Tibial artery (tissue), 4 donors: ENCODE measurements at regions not wholly inside any gene's neighbourhood (a gene's known extent, or its start where the extent isn't known, plus 50 kb on each side); places are given as distances from the start of the nearest gene placed in this dataset.

ENCODE experiments used
- DNase-seq, 2 donors: peaks; one replicate each; pipeline ENCODE4 v3.0.0-alpha.2; 2019
- H3K27ac ChIP-seq, 2 donors: fragments of 200-600 bp; sonication (generic) in 1 of 2; 1 replicate in 1 of 2; 2 replicates in 1 of 2; pipeline ENCODE4 v1.5.1; 2018 to 2019; ENCODE audit warnings: mild to moderate bottlenecking in 1 of 2
- H3K27me3 ChIP-seq, 2 donors: fragments of 200-600 bp; sonication (generic) in 1 of 2; one replicate each; pipeline versions ENCODE4 v1.5.1 to v1.6.0; 2016 to 2019
- H3K36me3 ChIP-seq, 3 donors: fragments of 200-600 bp; sonication (generic) in 2 of 3; one replicate each; pipeline ENCODE4 v1.5.1; 2016 to 2019; ENCODE audit warnings: mild to moderate bottlenecking in 2 of 3
- H3K4me1 ChIP-seq, 4 donors: fragments of 200-600 bp; sonication (generic) in 2 of 4; 1 replicate in 3 of 4; 2 replicates in 1 of 4; pipeline ENCODE4 v1.5.1; 2016 to 2019
- H3K4me3 ChIP-seq, 2 donors: fragments of 200-600 bp; sonication (generic) in 1 of 2; 1 replicate in 1 of 2; 2 replicates in 1 of 2; pipeline ENCODE4 v1.5.1; 2018 to 2019; ENCODE audit warnings: mild to moderate bottlenecking in 2 of 2
- H3K9me3 ChIP-seq, 3 donors: fragments of 200-600 bp; sonication (generic) in 1 of 3; one replicate each; pipeline ENCODE4 v1.5.1; 2016 to 2019
- CTCF ChIP-seq, 2 experiments: fragments of 200-600 bp in 1 of 2; fragments of 450-650 bp in 1 of 2; IDR thresholded peaks; one replicate each; pipeline ENCODE4 v1.5.1; 2017 to 2019; ENCODE audit warnings: antibody characterized with exemption in 2 of 2, mild to moderate bottlenecking in 1 of 2, moderate library complexity in 1 of 2
- intact Hi-C: fragments of 100-400 bp; cut with DNase I; formaldehyde crosslinking; loops from one replicate; pipeline ENCODE4 v1.15.0; 2023; ENCODE audit warnings: low total_unique reads

GRCh38 chr5:89349246-89349980 lies 466.4 kb upstream of the MEF2C start:
- intact Hi-C loops, result no loop called here
- Histone ChIP-seq H3K4me1 (peaks cover 0 to 19% (median 0%) of the 10 kb centered on the region in 4 donors), H3K27me3 (no peaks in the 10 kb centered on the region), H3K27ac (no peak overlapping the region), H3K36me3 (no peaks in the 10 kb centered on the region), H3K9me3 (no peaks in the 10 kb centered on the region), H3K4me3 (no peak overlapping the region)
- no peak for TF ChIP-seq CTCF (IDR thresholded peaks at IDR 0.05)
- DNase-seq, result no peak

- H3K9me3 ChIP-seq, result no peaks in the 10 kb centered on the region
Measured at GRCh38 chr5:89346573-89346972, 463.6 kb upstream of the MEF2C start.

GRCh38 chr5:89343666-89344065 lies 460.7 kb upstream of the MEF2C start:
- Histone ChIP-seq H3K9me3 (no peaks in the 10 kb centered on the region), H3K36me3 (no peaks in the 10 kb centered on the region), H3K4me1 (peaks cover 0 to 33% (median 2%) of the 10 kb centered on the region in 4 donors), H3K4me3 (no peak overlapping the region), H3K27me3 (no peaks in the 10 kb centered on the region), H3K27ac (no peak overlapping the region)
- DNase-seq, result no peak
- no peak for TF ChIP-seq CTCF (IDR thresholded peaks at IDR 0.05)
- intact Hi-C loops, result no loop called here

More at GRCh38 chr5:89346573-89346972, 463.6 kb upstream of the MEF2C start:
- H3K4me3 ChIP-seq, result no peak overlapping the region
- no peaks in the 10 kb centered on the region for H3K27me3 ChIP-seq
- H3K36me3 ChIP-seq, result no peaks in the 10 kb centered on the region
- no peak overlapping the region for H3K27ac ChIP-seq
- peaks cover 0 to 26% (median 2%) of the 10 kb centered on the region in 4 donors for H3K4me1 ChIP-seq
- no peak for DNase-seq
- TF ChIP-seq CTCF (IDR thresholded peaks at IDR 0.05), result no peak
- intact Hi-C loops, result no loop called here

GRCh38 chr5:89342106-89342876 lies 459.3 kb upstream of the MEF2C start:
- Histone ChIP-seq H3K27ac (no peak overlapping the region), H3K9me3 (no peaks in the 10 kb centered on the region), H3K36me3 (no peaks in the 10 kb centered on the region), H3K4me1 (peaks cover 0 to 33% (median 2%) of the 10 kb centered on the region in 4 donors), H3K27me3 (no peaks in the 10 kb centered on the region), H3K4me3 (no peak overlapping the region)
- no peak for DNase-seq
- no peak for TF ChIP-seq CTCF (IDR thresholded peaks at IDR 0.05)
- intact Hi-C loops, result no loop called here

GRCh38 chr5:89338935-89339334 lies 456.0 kb upstream of the MEF2C start:
- Histone ChIP-seq H3K36me3 (no peaks in the 10 kb centered on the region), H3K27me3 (no peaks in the 10 kb centered on the region), H3K4me1 (peaks cover 0 to 31% (median 2%) of the 10 kb centered on the region in 4 donors), H3K9me3 (no peaks in the 10 kb centered on the region), H3K27ac (no peak overlapping the region), H3K4me3 (no peak overlapping the region)
- no peak for TF ChIP-seq CTCF (IDR thresholded peaks at IDR 0.05)
- intact Hi-C loops, result no loop called here
- DNase-seq, result no peak
